Activated CD4-positive, alpha-beta T cell treated with anti-CD3 and anti-CD28 coated beads, Interleukin-2, Interleukin-4, amounts not matched to agents 100 ng/mL and 50 ng/mL, durations not matched to agents 16 hours and 8 hours (primary cell): ENCODE measurements at regions not wholly inside any gene's neighbourhood (a gene's known extent, or its start where the extent isn't known, plus 50 kb on each side); places are given as distances from the start of the nearest gene placed in this dataset.
"Not testable (repeated sequence)": the region's sequence is repeated elsewhere in the genome, so short reads cannot be mapped to it uniquely, and the experiment has no call there.

ENCODE experiments used
- DNase-seq: peaks from one replicate; pipeline ENCODE4 v3.0.0-alpha.2; 2020; ENCODE audit warnings: low spot score

- no peak for DNase-seq
Observed at GRCh38 chr12:124476011-124476400, 91.4 kb downstream of the NCOR2 start.

- DNase-seq: no peak
Observed at GRCh38 chr12:124475295-124476010, 92.0 kb downstream of the NCOR2 start.

GRCh38 chr12:124474709-124475108 lies 92.7 kb downstream of the NCOR2 start:
- DNase-seq: no peak

GRCh38 chr12:124472690-124473279 lies 94.6 kb downstream of the NCOR2 start:
- DNase-seq: no peak

GRCh38 chr12:124471828-124472227 lies 95.6 kb downstream of the NCOR2 start:
- no peak for DNase-seq

- DNase-seq: no peak
Observed at GRCh38 chr12:124470806-124471205, 96.6 kb downstream of the NCOR2 start.

- no peak for DNase-seq
Observed at GRCh38 chr12:124470139-124470538, 97.3 kb downstream of the NCOR2 start.

GRCh38 chr12:124469193-124469888 lies 98.1 kb downstream of the NCOR2 start:
- DNase-seq: no peak

GRCh38 chr12:124467549-124467948 lies 99.9 kb downstream of the NCOR2 start:
- not testable (repeated sequence) for DNase-seq

GRCh38 chr12:124466216-124467128 lies 100.9 kb downstream of the NCOR2 start:
- peak; percentile 87 for DNase-seq

GRCh38 chr12:124465473-124465872 lies 101.9 kb downstream of the NCOR2 start:
- DNase-seq: no peak

GRCh38 chr12:124464830-124465229 lies 102.6 kb downstream of the NCOR2 start:
- DNase-seq: no peak

- DNase-seq: no peak
Observed at GRCh38 chr12:124464062-124464461, 103.3 kb downstream of the NCOR2 start.

- no peak for DNase-seq
Observed at GRCh38 chr12:124463341-124463921, 104.0 kb downstream of the NCOR2 start.

- no peak for DNase-seq
Observed at GRCh38 chr12:124462750-124463149, 104.7 kb downstream of the NCOR2 start.

- DNase-seq: no peak
Observed at GRCh38 chr12:124461851-124462623, 105.4 kb downstream of the NCOR2 start.

GRCh38 chr12:124461241-124461673 lies 106.2 kb downstream of the NCOR2 start:
- no peak for DNase-seq

- DNase-seq: no peak
Observed at GRCh38 chr12:124460771-124461170, 106.6 kb downstream of the NCOR2 start.

GRCh38 chr12:124459852-124460645 lies 107.4 kb downstream of the NCOR2 start:
- DNase-seq: no peak
